Lung (tissue), 11 donors: ENCODE measurements at regions not wholly inside any gene's neighbourhood (a gene's known extent, or its start where the extent isn't known, plus 50 kb on each side); places are given as distances from the start of the nearest gene placed in this dataset.

Experiments used
- ATAC-seq: fragments of 200-7000 bp; cut with Tn5 transposase; one replicate; pipeline ENCODE4 v1.9.1; 2020; ENCODE audit warnings: moderate number of reproducible peaks; ENCODE audit not compliant: insufficient read depth, low FRiP score
- DNase-seq, 3 donors: peaks; one replicate each; pipeline ENCODE4 v3.0.0-alpha.2; 2013 to 2017
- H3K27ac ChIP-seq, 2 donors: one replicate each; pipeline ENCODE4 v1.5.1; 2013; ENCODE audit warnings: mild to moderate bottlenecking in 2 of 2, moderate library complexity in 2 of 2, control low read depth in 1 of 2, inconsistent platforms in 1 of 2, low read depth in 1 of 2, low read length in 1 of 2
- H3K27me3 ChIP-seq, 3 donors: one replicate each; pipeline ENCODE4 v1.5.1; 2013; ENCODE audit warnings: low read length in 2 of 3; ENCODE audit not compliant: control insufficient read depth in 3 of 3, insufficient read depth in 3 of 3
- H3K36me3 ChIP-seq, 4 donors: one replicate each; pipeline ENCODE4 v1.5.1; 2013; ENCODE audit warnings: low read length in 4 of 4, mild to moderate bottlenecking in 1 of 4, moderate library complexity in 1 of 4; ENCODE audit not compliant: control insufficient read depth in 4 of 4, insufficient read depth in 4 of 4
- H3K4me1 ChIP-seq, 5 donors: one replicate each; pipeline ENCODE4 v1.5.1; 2013; ENCODE audit warnings: low read length in 5 of 5, mild to moderate bottlenecking in 2 of 5, moderate library complexity in 1 of 5; ENCODE audit not compliant: control insufficient read depth in 5 of 5, insufficient read depth in 5 of 5
- H3K4me3 ChIP-seq: one replicate; pipeline ENCODE4 v1.5.1; 2013; ENCODE audit warnings: mild to moderate bottlenecking, control low read depth, moderate library complexity
- H3K9ac ChIP-seq, 2 donors: one replicate each; pipeline ENCODE4 v1.5.1; 2013; ENCODE audit warnings: low read length in 2 of 2, control low read depth in 1 of 2; ENCODE audit not compliant: insufficient read depth in 1 of 2
- H3K9me3 ChIP-seq, 4 donors: one replicate each; pipeline ENCODE4 v1.5.1; 2013; ENCODE audit warnings: low read length in 3 of 4, mild to moderate bottlenecking in 1 of 4, moderate library complexity in 1 of 4; ENCODE audit not compliant: control insufficient read depth in 4 of 4, insufficient read depth in 3 of 4
- CTCF ChIP-seq: IDR thresholded peaks from 2 replicates; pipeline ENCODE4 v1.5.1; 2012; ENCODE audit warnings: mild to moderate bottlenecking; ENCODE audit errors: control extremely low read depth, extremely low read depth
- WGBS, 2 donors: extraction: QIAGEN DNeasy Blood & Tissue Kit; methylation state at CpG; one replicate each; pipeline ENCODE4 v1.1.7; 2013; 5-methylcytosine and 5-hydroxymethylcytosine counted together
- donor health status: control.
- donor health status: control.
- donor health status: Bipolar disorder and iron deficiency.
- donor health status: healthy.
- donor health status: DM: yes; HTN: yes; CAD: no.

DNA sequence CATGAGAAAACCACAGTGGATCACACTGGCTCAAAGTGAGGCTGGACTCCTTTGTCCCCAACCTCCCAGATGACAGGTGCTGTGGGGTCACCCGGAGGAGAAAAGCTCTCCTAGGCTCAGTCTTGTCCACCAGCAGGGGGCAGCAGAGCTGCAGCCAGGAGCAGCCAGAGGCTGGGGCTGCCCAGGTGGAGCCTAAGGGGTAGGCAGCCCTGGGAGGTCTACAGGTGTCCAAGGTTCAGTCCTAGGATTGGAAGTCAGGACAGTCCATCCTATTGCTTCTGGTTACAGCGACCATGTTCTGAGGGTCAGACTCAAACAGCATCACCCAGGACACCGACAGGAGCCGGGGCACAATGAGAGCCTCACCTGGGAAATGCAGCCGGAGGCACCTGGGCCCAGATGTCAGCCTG lies 77.6 kb upstream of the IGLL5 start:
- no peak overlapping the region for H3K4me3 ChIP-seq
- H3K27me3 ChIP-seq, result no peaks in the 10 kb centered on the region
- peaks cover 0 to 2% (median 0%) of the 10 kb centered on the region in 4 donors for H3K9me3 ChIP-seq
- 61% methylated on average over 5 of the region's 5 CpGs for WGBS, 2 donors
- H3K27ac ChIP-seq, result no peak overlapping the region
- peak in 1 of 3 donors; percentile 49 for DNase-seq
- H3K4me1 ChIP-seq, result no peaks in the 10 kb centered on the region
- no peak for ATAC-seq
- no peak for TF ChIP-seq CTCF
- no peak overlapping the region for H3K9ac ChIP-seq
- no peaks in the 10 kb centered on the region for H3K36me3 ChIP-seq

- H3K4me3 ChIP-seq, result no peak overlapping the region
- no peak overlapping the region for H3K27ac ChIP-seq
- ATAC-seq (no peak), DNase-seq (no peak)
- TF ChIP-seq CTCF, result no peak
- no peaks in the 10 kb centered on the region for H3K27me3 ChIP-seq
- no peaks in the 10 kb centered on the region for H3K4me1 ChIP-seq
- no peak overlapping the region for H3K9ac ChIP-seq
- no peaks in the 10 kb centered on the region for H3K36me3 ChIP-seq
- 81 to 83% methylated on average over 8 of the region's 8 CpGs for WGBS, 2 donors
- peaks cover 0 to 2% (median 0%) of the 10 kb centered on the region in 4 donors for H3K9me3 ChIP-seq
Measured at GRCh38 chr22:22810471-22810870, 77.1 kb upstream of the IGLL5 start.

GRCh38 chr22:22811016-22812009 lies 76.3 kb upstream of the IGLL5 start:
- H3K27ac ChIP-seq, result no peak overlapping the region
- no peaks in the 10 kb centered on the region for H3K36me3 ChIP-seq
- 68 to 75% methylated on average over 8 of the region's 8 CpGs for WGBS, 2 donors
- no peak for DNase-seq
- no peaks in the 10 kb centered on the region for H3K27me3 ChIP-seq
- no peak overlapping the region for H3K4me3 ChIP-seq
- peaks cover 0 to 2% (median 0%) of the 10 kb centered on the region in 4 donors for H3K9me3 ChIP-seq
- no peak overlapping the region for H3K9ac ChIP-seq
- H3K4me1 ChIP-seq, result no peaks in the 10 kb centered on the region
- no peak for TF ChIP-seq CTCF
- ATAC-seq, result no peak
